NCI-H748 treated with DMSO at 0.1 percent for 48 hours (cell line): ENCODE measurements at regions not wholly inside any gene's neighbourhood (a gene's known extent, or its start where the extent isn't known, plus 50 kb on each side); places are given as distances from the start of the nearest gene placed in this dataset.
A peak's percentile ranks its signal among the peaks of the same experiment; 100 is the strongest.
"Not testable (repeated sequence)": the region's sequence is repeated elsewhere in the genome, so short reads cannot be mapped to it uniquely, and the experiment has no call there.

Experiments used
- DNase-seq: peaks from one replicate; lab custom pipeline; 2025; lab: John Stamatoyannopoulos, UW

DNA sequence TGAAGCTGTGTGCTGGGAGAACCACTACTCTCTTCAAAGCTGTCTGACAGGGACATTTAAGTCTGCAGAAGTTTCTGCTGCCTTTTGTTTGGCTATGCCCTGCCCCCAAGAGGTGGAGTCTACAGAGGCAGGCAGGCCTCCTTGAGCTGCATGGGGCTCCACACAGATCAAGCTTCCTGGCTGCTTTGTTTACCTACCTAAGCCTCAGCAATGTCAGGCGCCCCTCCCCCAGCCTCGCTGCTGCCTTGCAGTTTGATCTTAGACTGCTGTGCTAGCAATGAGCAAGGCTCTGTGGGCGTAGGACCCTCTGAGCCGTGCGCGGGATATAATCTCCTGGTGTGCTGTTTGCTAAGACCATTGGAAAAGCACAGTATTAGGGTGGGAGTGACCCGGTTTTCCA lies 103.3 kb upstream of the SALL1 start:
- DNase-seq = not testable (repeated sequence)

DNA sequence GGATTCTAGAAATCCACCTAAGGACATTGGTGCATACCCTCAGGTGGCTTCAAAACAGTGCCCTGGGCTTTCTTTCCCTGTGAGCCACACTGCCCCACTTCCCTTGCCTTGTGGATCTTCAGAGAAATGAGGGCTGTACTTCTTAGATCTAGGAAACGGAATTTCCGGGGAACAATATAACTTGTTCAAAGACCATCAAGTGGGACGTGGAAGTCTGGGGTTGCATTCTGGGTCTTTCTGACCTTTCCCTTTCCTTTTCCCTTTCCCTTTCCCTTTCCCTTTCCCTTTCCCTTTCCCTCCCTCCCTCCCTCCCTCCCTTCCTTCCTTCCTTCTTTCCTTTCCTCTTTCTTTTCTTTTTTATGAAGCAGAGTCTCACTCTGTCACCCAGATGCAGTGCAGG lies 97.1 kb upstream of the SALL1 start:
- DNase-seq = no peak

DNA sequence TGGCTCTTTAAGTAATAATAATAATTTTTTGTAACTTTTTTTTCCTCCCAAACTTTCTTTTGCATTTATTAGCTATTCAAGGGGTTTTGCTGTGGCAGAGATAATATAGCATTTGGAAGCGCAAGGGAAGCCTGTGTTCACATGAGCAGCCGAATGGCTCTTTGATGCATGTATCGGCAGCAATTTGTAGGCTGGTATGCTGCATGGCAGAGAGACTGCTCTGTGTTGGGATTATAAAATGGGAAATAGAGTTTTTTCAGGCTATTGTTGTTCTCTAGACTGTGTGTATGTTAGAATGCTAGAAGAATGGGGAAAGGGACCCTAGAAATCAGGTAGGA lies 94.6 kb upstream of the SALL1 start:
- no peak for DNase-seq

DNA sequence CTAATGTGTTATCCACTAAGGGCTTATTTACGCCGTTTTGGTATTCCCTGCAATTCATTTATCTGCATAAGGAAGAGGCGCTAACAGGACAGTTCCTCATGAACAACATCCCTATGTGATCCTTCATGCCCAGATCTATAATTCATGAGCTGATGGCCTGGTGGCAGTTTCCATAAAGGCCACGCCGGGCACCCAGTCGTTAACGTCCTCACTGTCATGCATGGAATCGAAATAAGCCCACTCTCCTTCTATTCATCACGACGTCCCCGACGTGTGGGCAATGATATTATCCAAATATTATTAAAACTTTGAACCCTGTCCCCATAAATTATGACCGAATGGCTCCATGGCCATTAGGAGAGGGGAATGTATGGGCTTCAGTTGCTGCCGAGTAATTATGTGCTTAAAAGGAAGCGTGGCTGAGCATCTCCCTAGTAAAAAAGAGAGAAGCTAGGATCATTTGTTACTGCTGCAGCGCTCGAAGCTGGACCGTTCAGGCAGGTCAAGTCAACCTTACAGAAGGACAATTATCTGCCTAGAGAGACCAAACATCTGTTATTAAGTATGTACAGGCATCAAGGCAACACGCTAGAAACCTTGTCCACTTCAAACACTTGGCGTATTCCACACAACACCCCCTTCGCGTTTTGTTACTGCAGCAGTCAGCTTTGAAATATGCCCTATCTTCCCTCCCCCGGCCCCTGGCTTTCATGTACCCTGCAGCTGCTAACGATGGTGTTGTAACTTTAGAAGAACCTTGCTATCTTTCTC lies 94.0 kb upstream of the SALL1 start:
- no peak for DNase-seq

DNA sequence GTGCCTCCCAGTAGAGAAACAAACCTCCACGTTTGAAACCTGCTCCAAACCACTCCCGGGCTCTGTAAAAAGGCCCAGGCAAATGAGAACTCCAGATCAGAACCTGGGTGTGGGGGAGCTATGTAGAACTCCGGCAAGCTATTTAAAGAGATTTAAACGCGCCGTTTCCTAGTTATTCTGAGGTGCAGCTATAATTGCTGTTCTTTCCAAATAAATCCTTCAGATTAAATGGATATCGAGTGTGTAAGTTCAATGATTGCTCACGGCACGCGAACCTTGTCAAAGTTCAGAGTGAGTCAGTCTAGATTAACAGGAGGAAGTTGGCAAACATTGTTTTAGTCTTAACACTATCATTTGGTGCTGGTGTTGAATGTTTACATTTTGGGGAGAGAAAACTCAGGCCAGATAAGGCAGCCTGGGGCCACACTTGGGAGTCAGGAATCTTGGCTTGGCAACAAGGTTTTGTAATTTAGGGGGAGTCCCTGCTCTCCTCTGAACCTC lies 92.9 kb upstream of the SALL1 start:
- no peak for DNase-seq

DNA sequence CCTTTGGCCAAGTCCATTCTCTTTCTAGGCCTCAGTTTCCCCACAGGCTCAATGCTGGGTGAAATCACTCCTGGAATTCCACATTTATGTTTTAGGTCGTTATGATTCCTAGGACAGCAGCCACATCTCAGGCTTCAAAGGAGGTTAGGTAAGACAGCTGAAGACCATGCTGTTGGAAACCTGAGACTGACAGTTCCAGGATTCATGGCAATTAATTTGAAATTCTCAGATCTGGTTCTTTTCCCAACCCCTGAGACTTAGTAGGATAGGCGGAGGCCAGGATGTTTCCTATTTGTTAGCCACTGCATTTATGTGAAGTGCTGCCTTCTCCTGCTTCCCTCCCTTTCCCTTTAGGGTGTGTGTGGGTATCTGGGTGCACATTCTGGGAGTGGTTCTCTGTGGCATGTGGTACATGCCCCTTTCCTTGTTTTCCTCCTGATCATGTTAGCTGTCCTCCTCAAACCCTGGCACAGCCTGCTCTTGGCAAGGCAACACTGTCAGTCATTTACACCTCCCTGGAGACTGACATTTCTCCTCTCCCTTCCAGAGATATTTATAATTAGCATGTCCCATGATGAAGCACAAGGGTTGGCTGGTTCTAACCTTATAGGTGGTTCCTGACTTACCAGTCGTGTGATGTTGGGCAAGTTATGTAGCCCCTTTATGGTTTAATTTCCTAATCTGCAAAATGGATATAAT lies 91.4 kb upstream of the SALL1 start:
- no peak for DNase-seq

DNA sequence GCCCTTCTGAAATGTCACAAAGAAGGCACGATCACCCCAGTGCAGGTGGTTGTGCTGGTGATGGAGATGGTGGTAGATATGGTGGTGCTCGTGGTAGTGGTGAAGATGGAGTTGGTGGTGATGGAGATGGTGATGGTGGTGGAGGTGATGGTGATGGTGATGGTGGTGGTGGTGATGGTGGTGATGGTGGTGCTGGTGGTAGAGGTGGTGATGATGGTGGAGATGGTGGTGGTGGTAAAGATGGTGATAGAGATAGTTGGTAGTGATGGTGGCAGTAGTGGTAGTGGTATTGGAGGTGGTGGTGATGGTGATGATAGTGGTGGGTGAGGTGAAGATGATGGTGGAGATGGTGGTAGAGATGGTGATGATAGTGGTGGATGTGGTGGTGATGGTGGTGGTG lies 88.1 kb upstream of the SALL1 start:
- no peak for DNase-seq

DNA sequence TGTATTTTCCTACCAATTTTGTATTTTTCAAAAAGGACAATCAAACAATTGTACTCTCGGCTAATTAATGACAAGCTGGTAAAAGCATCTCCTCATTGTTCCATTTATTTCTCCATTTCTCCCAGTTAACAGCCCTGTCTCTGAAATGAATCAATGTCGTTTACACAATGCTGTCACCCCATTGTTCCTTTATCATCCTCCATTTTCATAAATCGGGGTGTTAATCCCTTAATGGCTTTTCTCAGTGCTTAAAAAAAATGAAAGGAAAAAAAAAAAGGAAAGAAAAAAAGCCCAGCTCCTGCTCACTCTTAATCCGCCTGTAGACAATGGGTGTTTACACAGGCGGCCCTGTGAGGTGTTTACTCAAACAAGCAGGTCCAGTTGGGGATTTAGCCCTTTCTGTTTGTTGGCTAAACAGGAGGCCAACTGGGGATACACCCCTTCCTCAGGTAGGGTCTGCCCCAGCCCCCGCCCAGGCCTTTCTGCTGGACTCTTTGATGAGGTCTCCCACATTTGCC lies 86.8 kb upstream of the SALL1 start:
- DNase-seq = peak; percentile 14

DNA sequence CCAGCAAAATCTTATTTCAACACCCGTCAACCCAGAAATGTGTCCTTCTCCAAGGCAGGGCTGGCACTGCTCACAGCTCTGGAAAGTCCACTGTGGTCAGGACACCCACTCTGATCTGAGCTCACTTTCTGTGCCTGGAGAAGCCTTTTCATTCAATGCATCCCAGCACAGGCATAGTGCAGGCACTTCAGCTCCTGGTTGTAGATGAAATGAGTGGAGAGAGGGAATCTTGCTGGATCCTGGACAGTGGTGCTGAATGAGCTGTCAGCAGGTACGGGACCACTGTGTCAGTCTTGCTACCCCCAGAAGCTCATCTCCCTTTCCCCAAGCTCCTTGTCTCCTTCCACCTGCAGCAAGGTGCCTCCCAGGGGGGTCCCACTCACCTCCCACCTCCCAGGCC lies 86.1 kb upstream of the SALL1 start:
- no peak for DNase-seq

DNA sequence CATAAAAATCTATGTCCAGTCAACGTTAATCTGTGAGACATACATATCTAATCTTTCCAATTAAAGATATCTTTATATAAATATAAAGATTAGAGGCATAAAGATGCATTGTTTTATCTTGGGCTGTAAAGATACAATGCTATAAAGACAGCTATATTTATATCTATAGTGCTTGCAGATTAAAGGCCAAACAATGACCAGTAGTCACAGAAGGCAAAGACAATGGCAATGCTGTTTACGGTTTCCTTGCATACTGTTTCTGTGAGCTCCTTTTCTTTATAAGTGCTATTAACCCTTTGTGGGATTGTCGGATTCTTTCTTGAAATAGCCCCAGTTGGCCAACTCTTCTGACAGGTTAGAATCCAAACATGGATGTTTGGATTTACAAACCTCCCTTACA lies 85.5 kb upstream of the SALL1 start:
- no peak for DNase-seq

DNA sequence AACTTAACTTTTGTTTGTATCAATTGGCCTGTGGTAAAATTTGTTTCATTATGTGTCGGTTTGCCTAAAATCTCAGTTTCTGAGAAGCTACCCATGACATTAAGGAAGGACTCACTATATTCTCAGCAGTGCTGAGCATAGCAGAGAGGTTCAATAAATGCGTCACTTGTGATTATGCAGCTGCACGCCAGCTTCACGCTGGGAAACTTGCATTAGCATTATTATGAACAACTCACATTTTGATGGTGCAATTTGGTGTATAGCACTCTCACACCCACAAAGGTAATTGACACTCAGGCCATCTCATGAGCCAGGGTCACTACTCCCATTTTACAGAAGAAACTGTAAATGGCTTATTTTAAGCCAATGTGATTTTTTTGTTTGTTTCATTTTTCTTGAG lies 80.6 kb upstream of the SALL1 start:
- DNase-seq = no peak

- DNase-seq = not testable (repeated sequence)
Measured at GRCh38 chr16:51230035-51230434, 79.0 kb upstream of the SALL1 start.

DNA sequence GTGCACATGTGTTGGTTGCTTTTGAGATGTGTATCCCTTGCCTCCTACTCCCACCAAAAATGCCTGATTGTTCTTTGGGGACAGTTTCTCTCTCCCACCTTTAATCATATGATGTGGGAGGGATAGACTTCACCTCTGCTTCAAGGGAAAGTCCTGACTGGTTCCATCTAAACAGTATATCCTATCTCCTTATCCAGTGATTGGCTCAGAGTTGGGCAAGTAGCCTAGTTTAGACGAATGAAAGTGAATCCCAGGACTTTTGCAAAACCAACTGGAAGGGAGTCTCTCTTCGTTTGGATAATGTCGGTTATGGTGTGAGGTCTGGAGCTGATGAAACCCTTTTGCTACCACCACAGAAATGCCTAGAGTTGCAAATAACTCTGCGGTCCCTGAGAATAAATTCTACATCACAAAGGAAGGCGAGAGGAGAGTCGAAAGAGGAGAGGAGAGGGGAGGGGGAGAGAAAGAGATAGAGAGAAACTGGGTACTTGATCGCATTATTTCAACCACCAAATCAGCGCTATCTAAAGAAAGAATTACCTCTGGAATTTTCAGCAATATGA lies 77.1 kb upstream of the SALL1 start:
- DNase-seq = no peak

GRCh38 chr16:51225878-51226277 lies 74.8 kb upstream of the SALL1 start:
- DNase-seq = no peak

GRCh38 chr16:51224317-51224716 lies 73.2 kb upstream of the SALL1 start:
- DNase-seq = no peak

GRCh38 chr16:51222016-51222415 lies 70.9 kb upstream of the SALL1 start:
- no peak for DNase-seq

DNA sequence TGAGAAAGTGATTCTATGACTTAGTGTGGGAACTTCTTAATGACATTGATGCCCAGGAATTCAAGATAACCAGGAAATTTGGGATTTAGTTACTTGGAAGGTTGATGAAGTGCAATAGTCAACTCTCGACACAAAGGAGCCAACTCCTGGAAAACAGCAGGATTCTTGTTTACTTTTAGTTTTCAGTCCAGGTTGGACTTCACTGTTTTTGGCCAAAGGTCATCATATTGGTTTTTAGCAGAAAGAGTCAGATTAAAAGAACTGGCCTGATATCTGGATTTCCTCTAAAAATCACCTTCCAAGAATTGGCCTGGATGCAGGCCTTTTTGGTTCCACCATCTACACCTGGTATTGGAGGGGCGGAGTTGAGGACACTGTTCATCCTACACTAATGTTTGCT lies 60.1 kb upstream of the SALL1 start:
- DNase-seq = no peak

DNA sequence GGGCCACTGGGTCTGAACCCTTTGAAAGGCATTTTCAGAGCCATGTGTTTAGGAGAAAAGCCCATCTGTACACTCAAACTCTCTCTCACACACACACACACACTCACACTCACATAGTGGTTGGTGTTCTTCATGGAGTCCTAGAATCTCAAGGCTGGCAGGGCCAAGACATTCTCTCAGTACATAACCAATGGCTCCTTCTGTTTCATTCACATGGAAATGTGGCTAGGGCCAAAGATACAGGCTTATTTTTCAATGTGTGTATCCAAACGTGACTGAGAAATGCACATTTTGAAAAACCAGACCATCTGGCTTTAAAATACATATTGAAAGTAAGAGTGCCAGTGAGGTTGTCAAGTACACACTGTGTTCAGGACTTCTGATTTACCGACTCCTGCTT lies 59.0 kb upstream of the SALL1 start:
- DNase-seq = no peak

- no peak for DNase-seq
Measured at GRCh38 chr16:51201604-51202003, 50.5 kb upstream of the SALL1 start.
